H9 (cell line): ENCODE measurements at regions not wholly inside any gene's neighbourhood (a gene's known extent, or its start where the extent isn't known, plus 50 kb on each side); places are given as distances from the start of the nearest gene placed in this dataset.

ENCODE experiments used
- DNase-seq: peaks from one replicate; pipeline ENCODE4 v3.0.0-alpha.2; 2017
- H2AFZ ChIP-seq: one replicate; pipeline ENCODE4 v1.6.1; 2013; ENCODE audit warnings: mild to moderate bottlenecking, low read length, control low read depth, moderate library complexity
- H2AK5ac ChIP-seq: 2 replicates; pipeline ENCODE4 v1.6.1; 2013; ENCODE audit warnings: low read length, control low read depth, mixed read lengths; ENCODE audit not compliant: insufficient read length
- H2BK120ac ChIP-seq: one replicate; pipeline ENCODE4 v1.6.1; 2013; ENCODE audit warnings: low read depth, mild to moderate bottlenecking, low read length, control low read depth, inconsistent platforms; ENCODE audit not compliant: poor library complexity, severe bottlenecking
- H2BK12ac ChIP-seq: 2 replicates; pipeline ENCODE4 v1.6.1; 2013; ENCODE audit warnings: low read length, control low read depth, mixed read lengths, low read depth; ENCODE audit not compliant: insufficient read length
- H2BK15ac ChIP-seq: 2 replicates; pipeline ENCODE4 v1.6.1; 2013; ENCODE audit warnings: low read depth, low read length, control low read depth
- H2BK20ac ChIP-seq: one replicate; pipeline ENCODE4 v1.6.1; 2013; ENCODE audit warnings: low read depth, mild to moderate bottlenecking, low read length, control low read depth, inconsistent platforms; ENCODE audit not compliant: poor library complexity, severe bottlenecking
- H2BK5ac ChIP-seq: 2 replicates; pipeline ENCODE4 v1.6.1; 2013; ENCODE audit warnings: low read length, control low read depth, mixed read lengths; ENCODE audit not compliant: insufficient read length
- H3K14ac ChIP-seq: 2 replicates; pipeline ENCODE4 v1.6.1; 2013; ENCODE audit warnings: low read length, control low read depth; ENCODE audit not compliant: insufficient read depth
- H3K18ac ChIP-seq: 2 replicates; pipeline ENCODE4 v1.6.1; 2013; ENCODE audit warnings: low read depth, mild to moderate bottlenecking, mixed read lengths, low read length, control low read depth; ENCODE audit not compliant: insufficient read length
- H3K23ac ChIP-seq: 2 replicates; pipeline ENCODE4 v1.6.1; 2013; ENCODE audit warnings: low read length, control low read depth, mixed read lengths, low read depth; ENCODE audit not compliant: insufficient read length
- H3K23me2 ChIP-seq: 2 replicates; pipeline ENCODE4 v1.6.1; 2013; ENCODE audit warnings: low read depth, mild to moderate bottlenecking, mixed read lengths, low read length, control low read depth; ENCODE audit not compliant: insufficient read length, poor library complexity, severe bottlenecking
- H3K27ac ChIP-seq: 2 replicates; pipeline ENCODE4 v1.5.1; 2013; ENCODE audit warnings: low read length, control low read depth, mixed read lengths, low read depth; ENCODE audit not compliant: insufficient read length
- H3K27me3 ChIP-seq: 2 replicates; pipeline ENCODE4 v1.6.1; 2013; ENCODE audit warnings: low read length, control low read depth, inconsistent platforms; ENCODE audit not compliant: insufficient read depth
- H3K4ac ChIP-seq: 2 replicates; pipeline ENCODE4 v1.6.1; 2013; ENCODE audit warnings: low read depth, mild to moderate bottlenecking, control low read depth, inconsistent platforms, low read length, moderate library complexity
- H3K4me1 ChIP-seq: 2 replicates; pipeline ENCODE4 v1.6.1; 2013; ENCODE audit warnings: low read length, control low read depth, inconsistent platforms; ENCODE audit not compliant: insufficient read depth
- H3K4me2 ChIP-seq: 2 replicates; pipeline ENCODE4 v1.6.1; 2013; ENCODE audit warnings: low read length, control low read depth, mixed read lengths; ENCODE audit not compliant: insufficient read length, insufficient read depth
- H3K56ac ChIP-seq: 2 replicates; pipeline ENCODE4 v1.6.1; 2013; ENCODE audit warnings: low read depth, mild to moderate bottlenecking, mixed read lengths, low read length, control low read depth; ENCODE audit not compliant: insufficient read length
- H3K79me1 ChIP-seq: 2 replicates; pipeline ENCODE4 v1.6.1; 2013; ENCODE audit warnings: low read depth, mild to moderate bottlenecking, moderate library complexity, low read length, control low read depth, inconsistent platforms; ENCODE audit not compliant: insufficient read depth, poor library complexity, severe bottlenecking
- H3K79me2 ChIP-seq: 2 replicates; pipeline ENCODE4 v1.6.1; 2013; ENCODE audit warnings: low read length, control low read depth, inconsistent platforms; ENCODE audit not compliant: insufficient read depth
- H3K9ac ChIP-seq: 2 replicates; pipeline ENCODE4 v1.6.1; 2013; ENCODE audit warnings: low read length, control low read depth, mixed read lengths; ENCODE audit not compliant: insufficient read length; ENCODE audit errors: extremely low read depth
- H3K9me3 ChIP-seq: one replicate; pipeline ENCODE4 v1.6.1; 2013; ENCODE audit warnings: low read depth, low read length, inconsistent platforms; ENCODE audit not compliant: control insufficient read depth
- H3T11ph ChIP-seq: one replicate; pipeline ENCODE4 v1.6.1; 2013; ENCODE audit warnings: mild to moderate bottlenecking, low read length, control low read depth, inconsistent platforms
- H4K20me1 ChIP-seq: one replicate; pipeline ENCODE4 v1.6.1; 2013; ENCODE audit not compliant: control insufficient read depth, insufficient read length, insufficient read depth
- H4K5ac ChIP-seq: 2 replicates; pipeline ENCODE4 v1.6.1; 2013; ENCODE audit warnings: low read depth, mild to moderate bottlenecking, mixed read lengths, low read length, control low read depth; ENCODE audit not compliant: insufficient read length
- H4K8ac ChIP-seq: replicated peaks from 2 replicates; pipeline ENCODE4 v1.6.1; 2013; ENCODE audit warnings: low read length, control low read depth, mixed read lengths, low read depth; ENCODE audit not compliant: insufficient read length
- H4K91ac ChIP-seq: 2 replicates; pipeline ENCODE4 v1.6.1; 2013; ENCODE audit warnings: low read depth, mild to moderate bottlenecking, moderate library complexity, mixed read lengths, low read length, control low read depth; ENCODE audit not compliant: insufficient read length
- H3K27ac Mint-ChIP-seq, 3 experiments: 2 replicates in 2 of 3; 3 replicates in 1 of 3; pipeline ENCODE4 v1.8.0; 2020 to 2021; ENCODE audit warnings: mixed read lengths in 3 of 3, mild to moderate bottlenecking in 1 of 3, moderate library complexity in 1 of 3
- H3K27me3 Mint-ChIP-seq: 2 replicates; pipeline ENCODE4 v1.8.0; 2021; ENCODE audit warnings: low read depth, mild to moderate bottlenecking, moderate library complexity, mixed read lengths
- H3K36me3 Mint-ChIP-seq, 3 experiments: 2 replicates in 2 of 3; 3 replicates in 1 of 3; pipeline ENCODE4 v1.8.0; 2020 to 2021; ENCODE audit warnings: low read depth in 3 of 3, mixed read lengths in 3 of 3; ENCODE audit not compliant: insufficient read depth in 1 of 3
- H3K4me1 Mint-ChIP-seq, 2 experiments: 2 replicates each; pipeline ENCODE4 v1.8.0; 2020; ENCODE audit warnings: mixed read lengths in 2 of 2
- H3K4me3 Mint-ChIP-seq, 2 experiments: 2 replicates in 1 of 2; 3 replicates in 1 of 2; pipeline ENCODE4 v1.8.0; 2020 to 2021; ENCODE audit warnings: mild to moderate bottlenecking in 2 of 2, mixed read lengths in 2 of 2, moderate library complexity in 1 of 2
- H3K9me3 Mint-ChIP-seq, 2 experiments: 2 replicates in 1 of 2; 3 replicates in 1 of 2; pipeline ENCODE4 v1.8.0; 2020; ENCODE audit warnings: mild to moderate bottlenecking in 2 of 2, mixed read lengths in 2 of 2, moderate library complexity in 1 of 2
- CTCF ChIP-seq: fragments of 200-600 bp; sonication (generic); conservative IDR thresholded peaks from 3 replicates; pipeline ENCODE4 v1.8.0; 2021; ENCODE audit warnings: antibody characterized with exemption, mild to moderate bottlenecking
- WGBS: extraction: QIAGEN DNeasy Blood & Tissue Kit; methylation state at CpG from one replicate; pipeline ENCODE4 v1.1.7; 2013; ENCODE audit warnings: missing lambda C conversion rate, low lambda C conversion rate, mixed read lengths; ENCODE audit not compliant: insufficient read length; ENCODE audit errors: extremely low coverage; 5-methylcytosine and 5-hydroxymethylcytosine counted together

DNA sequence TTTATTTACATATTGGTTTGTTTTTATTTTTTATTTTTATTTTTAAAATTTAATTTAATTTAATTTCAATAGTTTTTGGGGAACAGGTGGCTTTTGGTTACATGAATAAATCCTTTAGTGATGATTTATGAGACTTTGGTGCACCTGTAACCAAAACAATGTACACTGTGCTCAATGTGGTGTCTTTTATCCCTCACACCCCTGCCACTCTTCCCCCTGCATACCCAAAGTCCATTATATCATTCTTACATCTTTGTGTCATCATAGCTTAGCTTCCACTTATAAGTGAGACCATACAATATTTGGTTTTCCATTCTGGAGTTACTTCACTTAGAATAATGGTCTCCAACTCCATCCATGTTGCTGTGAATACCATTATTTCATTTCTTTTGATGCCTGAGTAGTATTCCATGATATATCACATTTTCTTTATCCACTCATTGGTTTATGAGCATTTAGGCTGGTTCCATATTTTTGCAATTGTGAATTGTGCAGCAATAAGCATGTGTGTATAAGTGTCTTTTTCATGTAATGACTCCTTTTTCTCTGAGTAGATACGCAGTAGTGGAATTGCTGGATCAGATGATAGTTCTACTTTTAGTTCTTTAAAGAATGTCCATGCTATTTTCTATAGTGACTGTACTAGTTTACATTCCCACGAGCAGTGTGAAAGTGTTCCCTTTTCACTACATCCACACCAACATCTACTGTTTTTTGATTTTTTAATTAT lies 157.1 kb downstream of the CPXCR1 start:
- H3K4me1 ChIP-seq = no peaks in the 10 kb centered on the region
- H3K23ac ChIP-seq = no peak overlapping the region
- H2AFZ ChIP-seq = no peak overlapping the region
- H4K8ac ChIP-seq = no peak overlapping the region
- H3K27ac ChIP-seq = no peak overlapping the region
- no peaks in the 10 kb centered on the region for H3K4me1 Mint-ChIP-seq
- no peak overlapping the region for H3K56ac ChIP-seq
- no peak overlapping the region for H3K4me2 ChIP-seq
- no peak overlapping the region for H2BK20ac ChIP-seq
- no peak for DNase-seq
- peaks cover 4 to 14% of the 10 kb centered on the region in 2 experiments; a peak in 4 of 5 replicates for H3K9me3 Mint-ChIP-seq
- no peaks in the 10 kb centered on the region for H3K79me2 ChIP-seq
- no peaks in the 10 kb centered on the region for H3K9me3 ChIP-seq
- H2BK120ac ChIP-seq = no peak overlapping the region
- no peak overlapping the region for H2AK5ac ChIP-seq
- no peak overlapping the region for H2BK5ac ChIP-seq
- H3K23me2 ChIP-seq = no peaks in the 10 kb centered on the region
- no peak overlapping the region for H3K18ac ChIP-seq
- H3K9ac ChIP-seq = no peak overlapping the region
- no peak overlapping the region for H4K91ac ChIP-seq
- H3K4me3 Mint-ChIP-seq = no peak overlapping the region
- no peak for TF ChIP-seq CTCF
- H3T11ph ChIP-seq = no peak overlapping the region
- no peak overlapping the region for H2BK12ac ChIP-seq
- no peaks in the 10 kb centered on the region for H3K79me1 ChIP-seq
- no peak overlapping the region for H3K4ac ChIP-seq
- no peak overlapping the region for H2BK15ac ChIP-seq
- H4K20me1 ChIP-seq = no peaks in the 10 kb centered on the region
- H3K36me3 Mint-ChIP-seq = peaks cover 4 to 26% (median 4%) of the 10 kb centered on the region in 3 experiments; a peak in 5 of 7 replicates
- H3K27me3 Mint-ChIP-seq = no peaks in the 10 kb centered on the region
- no peak overlapping the region for H3K14ac ChIP-seq
- WGBS = no CpG with 5 or more reads among the region's 2 CpGs
- no peak overlapping the region for H4K5ac ChIP-seq
- H3K27ac Mint-ChIP-seq = peak overlapping the region in 1 of 3 experiments; percentile 43; a peak in 1 of 7 replicates
- H3K27me3 ChIP-seq = no peaks in the 10 kb centered on the region
